GM23338 (cell line): ENCODE measurements at regions not wholly inside any gene's neighbourhood (a gene's known extent, or its start where the extent isn't known, plus 50 kb on each side); places are given as distances from the start of the nearest gene placed in this dataset.

Experiments
- EZH2 ChIP-seq: fragments of 200-600 bp; sonication (generic); IDR thresholded peaks from one replicate; pipeline ENCODE4 v1.8.0; 2017; ENCODE audit warnings: antibody characterized with exemption, mild to moderate bottlenecking, low read depth; ENCODE audit not compliant: unreplicated experiment
- EZH2phosphoT487 ChIP-seq: fragments of 200-600 bp; sonication (generic); IDR thresholded peaks from one replicate; pipeline ENCODE4 v1.8.1; 2018; ENCODE audit warnings: antibody characterized with exemption; ENCODE audit not compliant: unreplicated experiment
- JUNB ChIP-seq: IDR thresholded peaks from one replicate; pipeline ENCODE4 v1.6.1; 2016; ENCODE audit warnings: antibody characterized with exemption; ENCODE audit not compliant: unreplicated experiment
- POLR2AphosphoS5 ChIP-seq: IDR thresholded peaks from 2 replicates; pipeline ENCODE4 v1.6.1; 2016; ENCODE audit warnings: antibody characterized with exemption, low read depth
- STAT1 ChIP-seq: IDR thresholded peaks from one replicate; pipeline ENCODE4 v1.6.1; 2016; ENCODE audit warnings: antibody characterized with exemption; ENCODE audit not compliant: unreplicated experiment
- ZNF114 ChIP-seq: fragments of 250-450 bp; sonication (Bioruptor Pico); IDR thresholded peaks from 2 replicates; pipeline ENCODE4 v1.5.0; 2020; ENCODE audit warnings: mild to moderate bottlenecking, moderate library complexity
- ZNF331 ChIP-seq: fragments of 250-450 bp; sonication (Bioruptor Pico); IDR thresholded peaks from 2 replicates; pipeline ENCODE4 v1.5.0; 2020; ENCODE audit warnings: low read depth, mild to moderate bottlenecking, moderate library complexity
- TF ChIP-seq, protein P1 (sequence below), 2 experiments: fragments of 200-600 bp in 1 of 2; sonication (generic) in 1 of 2; conservative IDR thresholded peaks; 2 replicates each; pipeline versions ENCODE4 v1.5.1 to v1.6.1; 2016 to 2017; ENCODE audit warnings: antibody characterized with exemption in 2 of 2, low read depth in 2 of 2, mild to moderate bottlenecking in 2 of 2, moderate library complexity in 1 of 2
- TF ChIP-seq, protein P2 (sequence below): IDR thresholded peaks from one replicate; pipeline ENCODE4 v1.6.1; 2018; ENCODE audit warnings: antibody characterized with exemption; ENCODE audit not compliant: unreplicated experiment

DNA sequence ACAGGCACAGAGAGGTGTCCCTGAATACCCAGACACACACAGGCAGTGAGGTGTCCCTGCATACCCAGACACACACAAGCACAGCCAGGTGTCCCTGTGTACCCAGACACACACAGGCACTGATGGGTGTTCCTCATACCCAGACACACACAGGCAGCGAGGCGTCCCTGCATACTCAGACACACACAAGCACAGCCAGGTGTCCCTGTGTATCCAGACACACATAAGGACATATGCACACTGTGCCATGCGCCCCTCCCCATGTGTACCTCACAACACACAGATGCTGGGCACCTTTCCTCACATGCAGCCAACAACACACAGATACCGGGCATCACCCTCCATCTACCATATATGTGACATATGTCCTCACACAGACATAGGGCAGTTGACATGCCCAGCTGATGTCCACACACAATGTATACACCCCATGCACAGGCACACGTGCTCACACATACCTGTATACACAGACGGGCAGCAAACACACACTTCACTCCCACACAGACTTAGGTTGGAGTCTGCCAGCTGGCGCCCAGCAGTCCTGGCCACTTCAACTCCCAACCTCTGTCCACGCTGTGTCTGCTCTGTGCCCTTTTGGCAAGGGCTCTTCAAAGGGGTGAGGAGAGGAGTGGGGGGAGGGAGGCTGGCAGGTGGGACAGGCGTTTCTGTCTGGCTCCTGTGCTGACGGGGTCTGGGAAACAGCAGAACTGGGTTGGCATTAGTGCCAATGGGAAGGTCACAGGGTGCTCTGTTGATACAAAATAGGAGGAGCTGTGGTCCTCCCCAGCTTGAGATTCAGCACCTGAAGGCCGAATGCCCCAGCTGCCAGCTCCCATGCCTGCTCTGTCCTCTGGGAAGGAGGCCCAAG lies 69.4 kb upstream of the ALX4 start:
- TF ChIP-seq, protein P1, sequence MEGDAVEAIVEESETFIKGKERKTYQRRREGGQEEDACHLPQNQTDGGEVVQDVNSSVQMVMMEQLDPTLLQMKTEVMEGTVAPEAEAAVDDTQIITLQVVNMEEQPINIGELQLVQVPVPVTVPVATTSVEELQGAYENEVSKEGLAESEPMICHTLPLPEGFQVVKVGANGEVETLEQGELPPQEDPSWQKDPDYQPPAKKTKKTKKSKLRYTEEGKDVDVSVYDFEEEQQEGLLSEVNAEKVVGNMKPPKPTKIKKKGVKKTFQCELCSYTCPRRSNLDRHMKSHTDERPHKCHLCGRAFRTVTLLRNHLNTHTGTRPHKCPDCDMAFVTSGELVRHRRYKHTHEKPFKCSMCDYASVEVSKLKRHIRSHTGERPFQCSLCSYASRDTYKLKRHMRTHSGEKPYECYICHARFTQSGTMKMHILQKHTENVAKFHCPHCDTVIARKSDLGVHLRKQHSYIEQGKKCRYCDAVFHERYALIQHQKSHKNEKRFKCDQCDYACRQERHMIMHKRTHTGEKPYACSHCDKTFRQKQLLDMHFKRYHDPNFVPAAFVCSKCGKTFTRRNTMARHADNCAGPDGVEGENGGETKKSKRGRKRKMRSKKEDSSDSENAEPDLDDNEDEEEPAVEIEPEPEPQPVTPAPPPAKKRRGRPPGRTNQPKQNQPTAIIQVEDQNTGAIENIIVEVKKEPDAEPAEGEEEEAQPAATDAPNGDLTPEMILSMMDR (conservative IDR thresholded peaks at IDR 0.05; ENCODE audit: low read depth in 2 of 2), result no peak
- no peak for TF ChIP-seq POLR2AphosphoS5
- TF ChIP-seq STAT1, result no peak
- no peak for TF ChIP-seq EZH2
- TF ChIP-seq EZH2phosphoT487, result no peak
- TF ChIP-seq ZNF331 (CRISPR knock-in tag), result no peak
- TF ChIP-seq, protein P2, sequence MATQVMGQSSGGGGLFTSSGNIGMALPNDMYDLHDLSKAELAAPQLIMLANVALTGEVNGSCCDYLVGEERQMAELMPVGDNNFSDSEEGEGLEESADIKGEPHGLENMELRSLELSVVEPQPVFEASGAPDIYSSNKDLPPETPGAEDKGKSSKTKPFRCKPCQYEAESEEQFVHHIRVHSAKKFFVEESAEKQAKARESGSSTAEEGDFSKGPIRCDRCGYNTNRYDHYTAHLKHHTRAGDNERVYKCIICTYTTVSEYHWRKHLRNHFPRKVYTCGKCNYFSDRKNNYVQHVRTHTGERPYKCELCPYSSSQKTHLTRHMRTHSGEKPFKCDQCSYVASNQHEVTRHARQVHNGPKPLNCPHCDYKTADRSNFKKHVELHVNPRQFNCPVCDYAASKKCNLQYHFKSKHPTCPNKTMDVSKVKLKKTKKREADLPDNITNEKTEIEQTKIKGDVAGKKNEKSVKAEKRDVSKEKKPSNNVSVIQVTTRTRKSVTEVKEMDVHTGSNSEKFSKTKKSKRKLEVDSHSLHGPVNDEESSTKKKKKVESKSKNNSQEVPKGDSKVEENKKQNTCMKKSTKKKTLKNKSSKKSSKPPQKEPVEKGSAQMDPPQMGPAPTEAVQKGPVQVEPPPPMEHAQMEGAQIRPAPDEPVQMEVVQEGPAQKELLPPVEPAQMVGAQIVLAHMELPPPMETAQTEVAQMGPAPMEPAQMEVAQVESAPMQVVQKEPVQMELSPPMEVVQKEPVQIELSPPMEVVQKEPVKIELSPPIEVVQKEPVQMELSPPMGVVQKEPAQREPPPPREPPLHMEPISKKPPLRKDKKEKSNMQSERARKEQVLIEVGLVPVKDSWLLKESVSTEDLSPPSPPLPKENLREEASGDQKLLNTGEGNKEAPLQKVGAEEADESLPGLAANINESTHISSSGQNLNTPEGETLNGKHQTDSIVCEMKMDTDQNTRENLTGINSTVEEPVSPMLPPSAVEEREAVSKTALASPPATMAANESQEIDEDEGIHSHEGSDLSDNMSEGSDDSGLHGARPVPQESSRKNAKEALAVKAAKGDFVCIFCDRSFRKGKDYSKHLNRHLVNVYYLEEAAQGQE, result no peak
- no peak for TF ChIP-seq ZNF114 (CRISPR knock-in tag)
- TF ChIP-seq JUNB, result no peak
